AG04450 (cell line): ENCODE measurements at regions not wholly inside any gene's neighbourhood (a gene's known extent, or its start where the extent isn't known, plus 50 kb on each side); places are given as distances from the start of the nearest gene placed in this dataset.
"Not testable (repeated sequence)": the region's sequence is repeated elsewhere in the genome, so short reads cannot be mapped to it uniquely, and the experiment has no call there.

Experiments
- CTCF ChIA-PET: fragments of 300-600, 350-600 bp; formaldehyde crosslinking; extraction: SDS; loops from one replicate; lab custom pipeline; 2022; ENCODE audit warnings: antibody characterized with exemption, inconsistent platforms; lab: Charles Lee
- POLR2A ChIA-PET: fragments of 350-600 bp; formaldehyde crosslinking; extraction: SDS; loops from one replicate; lab custom pipeline; 2021; ENCODE audit warnings: antibody characterized with exemption, inconsistent platforms; lab: Yijun Ruan, JAX
- DNase-seq: peaks from one replicate; pipeline ENCODE4 v3.0.0-alpha.2; 2011; ENCODE audit warnings: low read depth, low spot score
- H3K27ac ChIP-seq: one replicate; pipeline ENCODE4 v1.5.1; 2012; ENCODE audit warnings: low read depth, low read length, control low read depth
- H3K27me3 ChIP-seq: one replicate; pipeline ENCODE4 v1.6.0; 2012; ENCODE audit warnings: low read length; ENCODE audit not compliant: control insufficient read depth, insufficient read depth
- H3K4me3 ChIP-seq: 2 replicates; pipeline ENCODE4 v1.5.1; 2011; ENCODE audit warnings: mild to moderate bottlenecking, low read depth, low read length, control low read depth
- H3K9me3 ChIP-seq: 2 replicates; pipeline ENCODE4 v1.5.1; 2012; ENCODE audit warnings: low read length; ENCODE audit not compliant: control insufficient read depth, insufficient read depth
- TF ChIP-seq, protein P1 (sequence below): IDR thresholded peaks from 2 replicates; pipeline ENCODE4 v1.5.1; 2011; ENCODE audit warnings: low read depth, low read length, control low read depth, inconsistent platforms

DNA sequence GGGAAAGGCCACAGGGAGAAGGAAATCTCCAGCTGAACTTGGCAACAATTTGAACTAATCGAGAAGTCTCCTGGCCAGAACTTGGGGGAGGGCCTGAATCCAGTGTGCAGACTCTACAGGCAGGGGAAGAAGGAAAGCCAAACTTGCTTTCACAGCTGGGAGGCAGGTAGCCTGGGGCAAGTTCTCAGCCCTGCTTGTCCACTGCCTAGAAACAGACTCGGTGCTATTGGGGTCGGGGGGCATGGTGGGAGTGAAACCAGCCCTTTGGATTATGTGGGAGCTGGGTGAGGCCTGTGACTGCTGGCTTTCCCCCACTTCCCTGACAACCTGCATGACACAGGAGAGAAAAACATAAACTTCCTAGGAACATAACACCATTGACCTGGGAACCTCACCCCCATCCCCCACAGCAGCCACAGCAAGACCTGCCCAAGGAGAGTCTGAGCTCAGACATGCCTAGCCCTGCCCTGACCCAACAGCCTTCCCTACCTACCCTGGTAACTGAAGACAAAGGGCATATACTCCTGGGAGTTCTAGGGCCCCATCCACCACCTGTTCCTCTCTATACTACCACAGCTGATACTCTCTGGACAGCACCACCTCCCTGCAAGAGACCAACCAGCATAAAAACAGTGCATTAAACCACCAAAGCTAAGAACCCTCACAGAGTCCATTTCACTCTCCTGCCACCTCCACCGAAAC is 103.7 kb upstream of the MNS1 start:
- POLR2A ChIA-PET: no interaction called here

DNA sequence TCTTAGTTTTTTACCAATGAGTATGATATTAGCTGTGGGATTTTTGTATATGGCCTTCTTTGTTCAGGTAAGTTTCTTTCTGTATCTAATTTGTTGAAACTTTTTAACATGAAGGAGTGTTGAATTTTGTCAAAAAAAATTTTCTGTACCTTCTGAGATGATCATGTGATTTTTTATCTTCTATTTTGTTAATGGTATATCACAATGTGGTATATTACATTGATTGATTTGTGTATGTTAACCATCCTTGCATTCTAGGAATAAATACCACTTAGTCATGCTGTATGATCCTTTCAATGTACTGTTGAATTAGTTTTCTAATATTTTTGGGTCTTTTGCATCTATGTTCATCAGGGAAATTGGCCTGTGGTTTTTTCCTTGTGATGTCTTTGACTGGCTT is 92.5 kb upstream of the MNS1 start:
- POLR2A ChIA-PET: no interaction called here
- CTCF ChIA-PET: no interaction called here
- no peaks in the 10 kb centered on the region for H3K27me3 ChIP-seq
- DNase-seq: no peak
- H3K4me3 ChIP-seq: no peak overlapping the region
- H3K9me3 ChIP-seq: no peaks in the 10 kb centered on the region
- TF ChIP-seq, protein P1, sequence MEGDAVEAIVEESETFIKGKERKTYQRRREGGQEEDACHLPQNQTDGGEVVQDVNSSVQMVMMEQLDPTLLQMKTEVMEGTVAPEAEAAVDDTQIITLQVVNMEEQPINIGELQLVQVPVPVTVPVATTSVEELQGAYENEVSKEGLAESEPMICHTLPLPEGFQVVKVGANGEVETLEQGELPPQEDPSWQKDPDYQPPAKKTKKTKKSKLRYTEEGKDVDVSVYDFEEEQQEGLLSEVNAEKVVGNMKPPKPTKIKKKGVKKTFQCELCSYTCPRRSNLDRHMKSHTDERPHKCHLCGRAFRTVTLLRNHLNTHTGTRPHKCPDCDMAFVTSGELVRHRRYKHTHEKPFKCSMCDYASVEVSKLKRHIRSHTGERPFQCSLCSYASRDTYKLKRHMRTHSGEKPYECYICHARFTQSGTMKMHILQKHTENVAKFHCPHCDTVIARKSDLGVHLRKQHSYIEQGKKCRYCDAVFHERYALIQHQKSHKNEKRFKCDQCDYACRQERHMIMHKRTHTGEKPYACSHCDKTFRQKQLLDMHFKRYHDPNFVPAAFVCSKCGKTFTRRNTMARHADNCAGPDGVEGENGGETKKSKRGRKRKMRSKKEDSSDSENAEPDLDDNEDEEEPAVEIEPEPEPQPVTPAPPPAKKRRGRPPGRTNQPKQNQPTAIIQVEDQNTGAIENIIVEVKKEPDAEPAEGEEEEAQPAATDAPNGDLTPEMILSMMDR: no peak
- H3K27ac ChIP-seq: no peak overlapping the region

More for the DNA sequence above, 103.7 kb upstream of the MNS1 start:
- TF ChIP-seq, protein P1: no peak
- no peak overlapping the region for H3K27ac ChIP-seq
- H3K4me3 ChIP-seq: no peak overlapping the region
- CTCF ChIA-PET: no interaction called here
- no peaks in the 10 kb centered on the region; the same call in 1 of the 2 replicates for H3K9me3 ChIP-seq
- DNase-seq: no peak
- no peaks in the 10 kb centered on the region for H3K27me3 ChIP-seq

- no peak for DNase-seq
- no peak overlapping the region for H3K4me3 ChIP-seq
- ChIA-PET CTCF (no interaction called here), POLR2A (no interaction called here)
- no peak overlapping the region for H3K27ac ChIP-seq
- H3K9me3 ChIP-seq: no peaks in the 10 kb centered on the region
- TF ChIP-seq, protein P1: no peak
- no peaks in the 10 kb centered on the region for H3K27me3 ChIP-seq
Measured at GRCh38 chr15:56553486-56553885, 88.5 kb upstream of the MNS1 start.

DNA sequence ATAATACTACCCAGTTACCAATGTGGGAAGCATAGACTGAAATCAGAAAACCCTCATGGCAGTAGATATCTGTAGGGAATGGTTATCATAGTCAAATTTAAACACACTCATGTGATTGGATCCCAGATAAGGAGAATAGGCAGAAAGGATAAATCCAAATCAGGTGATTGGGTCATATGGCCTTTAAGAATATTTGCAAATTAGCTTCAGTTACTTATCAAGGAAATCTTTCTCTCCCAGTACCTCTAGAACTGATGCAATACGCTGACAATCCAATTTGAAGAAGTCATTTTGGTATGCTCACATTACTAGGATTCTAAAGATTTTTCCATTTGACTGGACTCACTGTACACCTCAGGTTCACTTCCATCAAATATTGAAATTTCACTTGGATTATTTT is 87.7 kb upstream of the MNS1 start:
- DNase-seq: no peak
- no peaks in the 10 kb centered on the region for H3K27me3 ChIP-seq
- no peaks in the 10 kb centered on the region for H3K9me3 ChIP-seq
- ChIA-PET CTCF (no interaction called here), POLR2A (no interaction called here)
- TF ChIP-seq, protein P1: no peak
- no peak overlapping the region for H3K4me3 ChIP-seq
- H3K27ac ChIP-seq: no peak overlapping the region

DNA sequence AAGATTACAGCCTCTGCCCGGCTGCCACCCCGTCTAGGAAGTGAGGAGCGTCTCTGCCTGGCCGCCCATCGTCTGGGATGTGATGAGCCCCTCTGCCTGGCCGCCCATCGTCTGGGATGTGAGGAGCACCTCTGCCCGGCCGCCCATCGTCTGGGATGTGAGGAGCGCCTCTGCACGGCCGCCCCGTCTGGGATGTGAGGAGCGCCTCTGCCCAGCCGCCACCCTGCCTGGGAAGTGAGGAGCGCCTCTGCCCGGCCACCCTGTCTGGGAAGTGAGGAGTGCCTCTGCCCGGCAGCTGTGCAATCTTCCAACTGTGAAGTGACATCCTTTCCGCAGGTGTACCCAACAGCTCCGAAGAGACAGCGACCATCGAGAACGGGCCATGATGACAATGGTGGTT is 75.6 kb upstream of the MNS1 start:
- CTCF ChIA-PET, H3K27me3 ChIP-seq, H3K4me3 ChIP-seq, DNase-seq, H3K9me3 ChIP-seq, H3K27ac ChIP-seq, POLR2A ChIA-PET: not testable (repeated sequence)

DNA sequence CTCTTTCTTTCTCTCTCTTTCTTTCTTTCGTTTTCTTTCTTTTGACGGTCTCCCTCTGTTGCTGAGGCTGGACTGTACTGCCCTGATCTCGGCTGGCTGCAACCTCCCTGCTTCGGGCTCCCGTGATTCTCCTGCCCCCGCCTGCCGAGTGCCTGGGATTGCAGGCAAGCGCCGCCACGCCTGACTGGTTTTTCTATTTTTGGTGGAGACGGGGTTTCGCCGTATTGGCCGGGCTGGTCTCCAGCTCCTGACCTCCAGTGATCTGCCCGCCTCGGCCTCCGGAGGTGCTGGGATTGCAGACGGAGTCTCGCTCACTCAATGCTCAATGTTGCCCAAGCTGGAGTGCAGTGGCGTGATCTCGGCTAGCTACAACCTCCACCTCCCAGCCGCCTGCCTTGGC is 75.2 kb upstream of the MNS1 start:
- H3K27ac ChIP-seq, H3K27me3 ChIP-seq, H3K4me3 ChIP-seq, POLR2A ChIA-PET, H3K9me3 ChIP-seq, CTCF ChIA-PET, DNase-seq: not testable (repeated sequence)
